IMR-90 (cell line): ENCODE measurements at regions not wholly inside any gene's neighbourhood (a gene's known extent, or its start where the extent isn't known, plus 50 kb on each side); places are given as distances from the start of the nearest gene placed in this dataset.

Experiments used
- ATAC-seq: fragments of 200-7000 bp; cut with Tn5 transposase; 2 replicates; pipeline ENCODE4 v1.9.1; 2020; ENCODE audit warnings: low read depth, mild to moderate bottlenecking, moderate library complexity
- BruUV-seq: library from RNA; stranded (reverse); fragments of 400-500 nt; replicated peaks from 2 replicates; lab custom pipeline; 2021; lab: Mats Ljungman, UMichigan
- CTCF ChIA-PET: fragments of 300-600 bp; formaldehyde crosslinking; extraction: SDS; loops from one replicate; lab custom pipeline; 2021; ENCODE audit warnings: antibody characterized with exemption; lab: Yijun Ruan, JAX
- POLR2A ChIA-PET: fragments of 300-600 bp; sonication (Branson Sonifier 250); formaldehyde crosslinking; loops from one replicate; lab custom pipeline; 2022; ENCODE audit warnings: antibody characterized with exemption; ENCODE audit not compliant: unreplicated experiment; lab: Charles Lee
- DNase-seq: peaks from one replicate; pipeline ENCODE4 v3.0.0; 2013
- H2AFZ ChIP-seq: replicated peaks from 2 replicates; pipeline ENCODE3; 2013; ENCODE audit warnings: low read length, mild to moderate bottlenecking; ENCODE audit not compliant: poor library complexity
- H2AK5ac ChIP-seq: 2 replicates; pipeline ENCODE4 v1.6.1; 2013; ENCODE audit warnings: low read depth, low read length, inconsistent platforms
- H2AK9ac ChIP-seq: replicated peaks from 2 replicates; pipeline ENCODE3; 2013; ENCODE audit warnings: mild to moderate bottlenecking, low read depth, low read length, moderate library complexity; ENCODE audit not compliant: poor library complexity
- H2BK120ac ChIP-seq: 2 replicates; pipeline ENCODE4 v1.6.1; 2013; ENCODE audit warnings: low read depth, low read length, inconsistent platforms
- H2BK15ac ChIP-seq: 3 replicates; pipeline ENCODE4 v1.6.1; 2013; ENCODE audit warnings: low read depth, low read length, inconsistent platforms
- H2BK20ac ChIP-seq: 2 replicates; pipeline ENCODE4 v1.6.1; 2013; ENCODE audit warnings: low read depth, mild to moderate bottlenecking, inconsistent platforms, low read length, moderate library complexity
- H2BK5ac ChIP-seq: 2 replicates; pipeline ENCODE4 v1.6.1; 2013; ENCODE audit warnings: mild to moderate bottlenecking, low read depth, low read length, inconsistent platforms; ENCODE audit not compliant: poor library complexity, severe bottlenecking
- H3K14ac ChIP-seq: replicated peaks from 2 replicates; pipeline ENCODE4 v1.6.1; 2013; ENCODE audit warnings: low read depth, low read length, inconsistent platforms
- H3K18ac ChIP-seq: 2 replicates; pipeline ENCODE4 v1.6.1; 2013; ENCODE audit warnings: low read depth, low read length, control low read depth
- H3K23ac ChIP-seq: 2 replicates; pipeline ENCODE4 v1.6.1; 2013; ENCODE audit warnings: low read depth, low read length, inconsistent platforms
- H3K27ac ChIP-seq: 2 replicates; pipeline ENCODE4 v1.5.1; 2013; ENCODE audit warnings: mild to moderate bottlenecking, control low read depth, low read length; ENCODE audit not compliant: insufficient read depth
- H3K27me3 ChIP-seq: 2 replicates; pipeline ENCODE4 v1.6.1; 2013; ENCODE audit warnings: low read length; ENCODE audit not compliant: control insufficient read depth, insufficient read depth
- H3K36me3 ChIP-seq: 2 replicates; pipeline ENCODE4 v1.6.1; 2013; ENCODE audit warnings: low read length, mixed read lengths; ENCODE audit not compliant: control insufficient read depth, insufficient read depth
- H3K4ac ChIP-seq: 2 replicates; pipeline ENCODE4 v1.6.1; 2013; ENCODE audit warnings: low read depth, low read length, inconsistent platforms
- H3K4me1 ChIP-seq: 2 replicates; pipeline ENCODE4 v1.6.1; 2013; ENCODE audit warnings: low read length, mixed read lengths; ENCODE audit not compliant: control insufficient read depth, insufficient read depth
- H3K4me2 ChIP-seq: 2 replicates; pipeline ENCODE4 v1.6.1; 2013; ENCODE audit warnings: low read depth, mild to moderate bottlenecking, control low read depth, low read length, moderate library complexity
- H3K4me3 ChIP-seq: 2 replicates; pipeline ENCODE4 v1.5.1; 2013; ENCODE audit warnings: low read depth, mild to moderate bottlenecking, control low read depth, low read length, moderate library complexity; ENCODE audit not compliant: insufficient read depth
- H3K56ac ChIP-seq: 2 replicates; pipeline ENCODE4 v1.6.1; 2013; ENCODE audit warnings: low read length, inconsistent platforms; ENCODE audit not compliant: insufficient read depth; ENCODE audit errors: extremely low read depth
- H3K79me1 ChIP-seq, 2 experiments: 2 replicates each; pipeline ENCODE4 v1.6.1; 2013; ENCODE audit warnings: low read length in 2 of 2, inconsistent platforms in 1 of 2, low read depth in 1 of 2
- H3K9ac ChIP-seq: 2 replicates; pipeline ENCODE4 v1.6.1; 2013; ENCODE audit warnings: low read depth, low read length, control low read depth
- H3K9me1 ChIP-seq: 2 replicates; pipeline ENCODE4 v1.6.1; 2013; ENCODE audit warnings: low read length, inconsistent platforms; ENCODE audit not compliant: insufficient read depth
- H3K9me3 ChIP-seq: 2 replicates; pipeline ENCODE4 v1.6.1; 2013; ENCODE audit warnings: low read length; ENCODE audit not compliant: control insufficient read depth, insufficient read depth
- H4K20me1 ChIP-seq: 2 replicates; pipeline ENCODE4 v1.6.1; 2013; ENCODE audit warnings: low read length, inconsistent platforms; ENCODE audit not compliant: insufficient read depth
- H4K5ac ChIP-seq: 2 replicates; pipeline ENCODE4 v1.6.1; 2013; ENCODE audit warnings: mild to moderate bottlenecking, low read depth, low read length, control low read depth
- H4K8ac ChIP-seq, 2 experiments: 2 replicates each; pipeline ENCODE4 v1.6.1; 2013; ENCODE audit warnings: low read depth in 2 of 2, low read length in 2 of 2, control low read depth in 1 of 2, inconsistent platforms in 1 of 2
- H4K91ac ChIP-seq: 2 replicates; pipeline ENCODE4 v1.6.1; 2013; ENCODE audit warnings: low read depth, low read length, inconsistent platforms; ENCODE audit not compliant: insufficient read depth
- CHD1 ChIP-seq: IDR thresholded peaks from 2 replicates; pipeline ENCODE4 v1.6.1; 2012; ENCODE audit warnings: low read depth, low read length, improper control_type of control experiment
- FOS ChIP-seq: fragments of 150-350 bp; IDR thresholded peaks from 2 replicates; pipeline ENCODE4 v1.6.1; 2016; ENCODE audit warnings: low read depth, low read length
- MAFK ChIP-seq: IDR thresholded peaks from 2 replicates; pipeline ENCODE4 v1.6.1; 2012; ENCODE audit warnings: low read depth, low read length, improper control_type of control experiment
- MXI1 ChIP-seq: IDR thresholded peaks from 2 replicates; pipeline ENCODE4 v1.6.1; 2012; ENCODE audit warnings: low read depth, mild to moderate bottlenecking, low read length, moderate library complexity, borderline replicate concordance
- RCOR1 ChIP-seq: IDR thresholded peaks from 2 replicates; pipeline ENCODE4 v1.6.1; 2012; ENCODE audit warnings: mild to moderate bottlenecking, low read length, improper control_type of control experiment; ENCODE audit not compliant: insufficient replicate concordance
- RFX5 ChIP-seq: IDR thresholded peaks from 2 replicates; pipeline ENCODE4 v1.8.0; 2012; ENCODE audit warnings: low read depth, mild to moderate bottlenecking, low read length, moderate library complexity
- WGBS, 2 experiments: methylation state at CpG; one replicate each; pipeline versions ENCODE4 v1.1.5 to v1.1.7; 2013; ENCODE audit warnings: missing lambda C conversion rate in 2 of 2; ENCODE audit not compliant: insufficient read length in 1 of 2; ENCODE audit errors: extremely low coverage in 2 of 2; 5-methylcytosine and 5-hydroxymethylcytosine counted together
- dilution Hi-C: fragments of 300-500 bp; cut with HindIII; formaldehyde crosslinking; loops from one replicate; pipeline ENCODE4 v1.14.3; 2018; ENCODE audit warnings: low sequenced_read_pairs; ENCODE audit not compliant: unreplicated experiment
- in situ Hi-C: fragments of 300-500 bp; cut with MboI; formaldehyde crosslinking; loops from 3 replicates; pipeline ENCODE4 v1.14.3; 2019; ENCODE audit warnings: low sequenced_read_pairs, inconsistent platforms, mixed read lengths
- intact Hi-C: fragments of 100-400 bp; cut with micrococcal nuclease; formaldehyde crosslinking; loops from 2 replicates; pipeline ENCODE4 v1.10.0; 2022
- TF ChIP-seq, protein P1 (sequence below): fragments of 150-350 bp; IDR thresholded peaks from 2 replicates; pipeline ENCODE4 v1.6.1; 2016; ENCODE audit warnings: low read depth, mild to moderate bottlenecking, low read length, moderate library complexity, borderline replicate concordance

- Histone ChIP-seq H3K4ac (no peak overlapping the region), H4K20me1 (no peaks in the 10 kb centered on the region), H3K14ac (no peak overlapping the region), H2AK9ac (no peak overlapping the region), H3K79me1 (no peaks in the 10 kb centered on the region), H3K4me3 (no peak overlapping the region), H3K56ac (no peak overlapping the region), H2BK5ac (no peak overlapping the region), H3K9ac (no peak overlapping the region), H4K5ac (no peak overlapping the region), H3K27ac (no peak overlapping the region), H3K27me3 (no peaks in the 10 kb centered on the region), H4K91ac (no peak overlapping the region), H3K9me3 (peaks cover 20% of the 10 kb centered on the region), H2BK15ac (no peak overlapping the region), H4K8ac (no peak overlapping the region), H3K23ac (no peak overlapping the region), H2BK20ac (no peak overlapping the region), H3K4me1 (no peaks in the 10 kb centered on the region), H2AK5ac (no peak overlapping the region), H2AFZ (no peak overlapping the region), H2BK120ac (no peak overlapping the region), H3K36me3 (no peaks in the 10 kb centered on the region), H3K18ac (no peak overlapping the region), H3K4me2 (no peak overlapping the region), H3K9me1 (no peaks in the 10 kb centered on the region)
- DNase-seq (no peak), ATAC-seq (no peak)
- no TSS peak for BruUV-seq
- in situ Hi-C loops (no loop called here), dilution Hi-C loops (no loop called here), intact Hi-C loops (no loop called here)
- ChIA-PET CTCF (no interaction called here), POLR2A (no interaction called here)
- TF ChIP-seq CHD1 (no peak), MXI1 (no peak), MAFK (no peak), FOS (no peak), RFX5 (no peak), RCOR1 (no peak)
- TF ChIP-seq, protein P1, sequence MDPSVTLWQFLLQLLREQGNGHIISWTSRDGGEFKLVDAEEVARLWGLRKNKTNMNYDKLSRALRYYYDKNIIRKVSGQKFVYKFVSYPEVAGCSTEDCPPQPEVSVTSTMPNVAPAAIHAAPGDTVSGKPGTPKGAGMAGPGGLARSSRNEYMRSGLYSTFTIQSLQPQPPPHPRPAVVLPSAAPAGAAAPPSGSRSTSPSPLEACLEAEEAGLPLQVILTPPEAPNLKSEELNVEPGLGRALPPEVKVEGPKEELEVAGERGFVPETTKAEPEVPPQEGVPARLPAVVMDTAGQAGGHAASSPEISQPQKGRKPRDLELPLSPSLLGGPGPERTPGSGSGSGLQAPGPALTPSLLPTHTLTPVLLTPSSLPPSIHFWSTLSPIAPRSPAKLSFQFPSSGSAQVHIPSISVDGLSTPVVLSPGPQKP: no peak
- 54% methylated on average over 3 of the region's 4 CpGs; no CpG with 5 or more reads in 1 of the 2 experiments for WGBS, 2 experiments
Observed at GRCh38 chr12:128120035-128120434, 146.9 kb upstream of the TMEM132C start.
